Lower leg skin (tissue), 4 donors: ENCODE measurements at regions not wholly inside any gene's neighbourhood (a gene's known extent, or its start where the extent isn't known, plus 50 kb on each side); places are given as distances from the start of the nearest gene placed in this dataset.

ENCODE experiments used
- DNase-seq, 2 donors: peaks; one replicate each; pipeline ENCODE4 v3.0.0-alpha.2; 2019; ENCODE audit warnings: low spot score in 2 of 2
- H3K4me3 ChIP-seq: fragments of 200-600 bp; sonication (generic); 2 replicates; pipeline ENCODE4 v1.5.1; 2017; ENCODE audit warnings: mild to moderate bottlenecking, low read depth; ENCODE audit not compliant: poor library complexity, severe bottlenecking
- POLR2A ChIP-seq, 2 donors: fragments of 450-650 bp; IDR thresholded peaks; one replicate each; pipeline ENCODE4 v1.6.1; 2016 to 2017; ENCODE audit warnings: antibody characterized with exemption in 2 of 2, mild to moderate bottlenecking in 1 of 2, moderate library complexity in 1 of 2
- WGBS, 2 donors: methylation state at CpG; one replicate each; pipeline ENCODE4 v1.1.5; 2018; 5-methylcytosine and 5-hydroxymethylcytosine counted together
- intact Hi-C: fragments of 100-400 bp; cut with DNase I; formaldehyde crosslinking; loops from one replicate; pipeline ENCODE4 v1.15.0; 2023; ENCODE audit warnings: low total_unique reads
- TF ChIP-seq, protein P1 (sequence below), 3 donors: fragments of 450-650 bp; IDR thresholded peaks; one replicate each; pipeline ENCODE4 v1.5.1; 2016; ENCODE audit warnings: antibody characterized with exemption in 3 of 3, mild to moderate bottlenecking in 3 of 3, moderate library complexity in 2 of 3

DNA sequence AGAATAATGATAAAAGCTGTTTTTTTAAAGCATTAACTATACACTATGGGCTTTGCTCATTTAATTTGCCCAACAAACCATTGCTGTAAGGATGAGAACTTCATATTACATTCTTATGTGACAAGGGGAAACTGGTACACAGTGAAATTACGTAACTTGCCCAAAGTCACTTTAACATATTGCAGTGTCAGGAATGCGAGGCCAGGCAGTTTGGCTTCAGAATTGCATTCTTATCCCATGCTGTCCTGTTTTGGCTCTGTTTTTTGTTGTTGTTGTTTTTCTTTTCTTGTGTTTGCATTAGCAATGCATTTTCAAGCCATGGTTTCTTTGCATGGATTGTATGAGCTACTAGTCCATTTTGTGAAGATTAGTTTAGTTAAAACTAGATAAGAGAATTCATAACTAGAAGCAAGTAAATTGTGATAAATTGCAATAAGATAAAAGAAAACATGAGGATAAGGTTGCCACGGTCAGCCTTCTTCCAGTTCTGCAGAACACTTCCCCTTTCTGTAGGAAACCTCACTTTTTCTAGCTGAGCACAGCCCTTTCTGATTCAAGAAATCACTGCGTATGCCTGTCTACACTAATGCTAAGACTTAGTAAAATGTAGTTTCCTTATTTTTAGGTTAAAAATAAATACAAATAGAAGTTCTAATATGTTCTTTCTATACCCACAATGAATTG, 221.3 kb upstream of the KCNJ16 start:
- 53 to 60% methylated on average over 4 of the region's 4 CpGs for WGBS, 2 donors

DNA sequence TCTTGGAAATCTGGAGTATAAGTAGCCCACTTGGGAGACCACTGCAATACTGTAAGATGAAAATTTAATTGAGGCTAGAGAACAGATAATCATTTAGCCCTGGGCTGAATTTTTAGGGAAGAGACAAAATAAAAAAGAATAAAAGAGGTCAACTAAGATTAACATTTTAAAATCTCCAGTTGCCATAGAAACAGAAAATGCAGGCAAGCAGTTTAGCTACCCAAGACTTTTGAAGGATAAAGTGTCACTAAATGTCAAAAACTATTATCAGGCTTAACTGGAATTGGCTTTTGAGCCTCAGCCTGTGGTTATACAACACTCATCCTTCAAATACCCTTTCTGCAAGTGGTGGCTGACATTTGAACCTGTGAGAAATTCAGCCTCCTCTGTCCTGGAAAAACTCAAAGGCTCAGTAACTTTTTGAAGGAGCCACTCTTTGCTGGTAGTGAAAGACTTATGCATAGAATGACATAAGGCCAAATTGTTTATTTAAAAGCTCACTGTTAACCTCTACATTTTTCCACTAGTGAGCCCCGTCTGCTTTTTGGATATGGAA, 220.7 kb upstream of the KCNJ16 start:
- no peak for DNase-seq
- intact Hi-C loops: no loop called here
- WGBS, 2 donors: 69 to 76% methylated on average over 1 of the region's 1 CpG
- no peak overlapping the region for H3K4me3 ChIP-seq
- no peak for TF ChIP-seq POLR2A (IDR thresholded peaks at IDR 0.05)
- TF ChIP-seq, protein P1, sequence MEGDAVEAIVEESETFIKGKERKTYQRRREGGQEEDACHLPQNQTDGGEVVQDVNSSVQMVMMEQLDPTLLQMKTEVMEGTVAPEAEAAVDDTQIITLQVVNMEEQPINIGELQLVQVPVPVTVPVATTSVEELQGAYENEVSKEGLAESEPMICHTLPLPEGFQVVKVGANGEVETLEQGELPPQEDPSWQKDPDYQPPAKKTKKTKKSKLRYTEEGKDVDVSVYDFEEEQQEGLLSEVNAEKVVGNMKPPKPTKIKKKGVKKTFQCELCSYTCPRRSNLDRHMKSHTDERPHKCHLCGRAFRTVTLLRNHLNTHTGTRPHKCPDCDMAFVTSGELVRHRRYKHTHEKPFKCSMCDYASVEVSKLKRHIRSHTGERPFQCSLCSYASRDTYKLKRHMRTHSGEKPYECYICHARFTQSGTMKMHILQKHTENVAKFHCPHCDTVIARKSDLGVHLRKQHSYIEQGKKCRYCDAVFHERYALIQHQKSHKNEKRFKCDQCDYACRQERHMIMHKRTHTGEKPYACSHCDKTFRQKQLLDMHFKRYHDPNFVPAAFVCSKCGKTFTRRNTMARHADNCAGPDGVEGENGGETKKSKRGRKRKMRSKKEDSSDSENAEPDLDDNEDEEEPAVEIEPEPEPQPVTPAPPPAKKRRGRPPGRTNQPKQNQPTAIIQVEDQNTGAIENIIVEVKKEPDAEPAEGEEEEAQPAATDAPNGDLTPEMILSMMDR (IDR thresholded peaks at IDR 0.05): no peak

More for the DNA sequence above, 221.3 kb upstream of the KCNJ16 start:
- H3K4me3 ChIP-seq: no peak overlapping the region
- intact Hi-C loops: no loop called here
- no peak for DNase-seq
- TF ChIP-seq, protein P1 (IDR thresholded peaks at IDR 0.05): no peak
- TF ChIP-seq POLR2A (IDR thresholded peaks at IDR 0.05): no peak

DNA sequence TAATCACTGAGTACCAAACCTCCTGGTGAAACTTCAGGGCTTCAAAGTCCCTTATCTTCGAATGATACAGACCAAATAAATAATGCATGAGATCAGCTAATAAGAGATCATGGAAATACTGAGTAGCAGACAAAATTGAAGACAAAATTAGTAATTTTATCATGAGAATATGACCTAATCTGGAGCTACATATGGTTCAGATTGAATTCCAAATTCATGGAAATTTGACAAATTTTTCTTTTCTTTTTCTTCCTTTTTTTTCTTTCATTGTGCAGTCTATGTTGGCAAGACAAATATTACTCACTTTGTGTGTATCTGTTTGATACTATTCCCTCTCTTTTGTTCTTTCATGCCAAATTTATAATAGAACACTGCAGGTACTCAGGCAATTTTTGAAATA, 218.1 kb upstream of the KCNJ16 start:
- no peak for DNase-seq
- WGBS, 2 donors: 46 to 62% methylated on average over 1 of the region's 1 CpG
- intact Hi-C loops: no loop called here
- TF ChIP-seq, protein P1 (IDR thresholded peaks at IDR 0.05): no peak
- TF ChIP-seq POLR2A (IDR thresholded peaks at IDR 0.05): no peak
- no peak overlapping the region for H3K4me3 ChIP-seq

- no peak for DNase-seq
- TF ChIP-seq POLR2A (IDR thresholded peaks at IDR 0.05): no peak
- TF ChIP-seq, protein P1 (IDR thresholded peaks at IDR 0.05): no peak
- intact Hi-C loops: no loop called here
- H3K4me3 ChIP-seq: no peak overlapping the region
Measured at GRCh38 chr17:69857412-69857835, 217.6 kb upstream of the KCNJ16 start.

DNA sequence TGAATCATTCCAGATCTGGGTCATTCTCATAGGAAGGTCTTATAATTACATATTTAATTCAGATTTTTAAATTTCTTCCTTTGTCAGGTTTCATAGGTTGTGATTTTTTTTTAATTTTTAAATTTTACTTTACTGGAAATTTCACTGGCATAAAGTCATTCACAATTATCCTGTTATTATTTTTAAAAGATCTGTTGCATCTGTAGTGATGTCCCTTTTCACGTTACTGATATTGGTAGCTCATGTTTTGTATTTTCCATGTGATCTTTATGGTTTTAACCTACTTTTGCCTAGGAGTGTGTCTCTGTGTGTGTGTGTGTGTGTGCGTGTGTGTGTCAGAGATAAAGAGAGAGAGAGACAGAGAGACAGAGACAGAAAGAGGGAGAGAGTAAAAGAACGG, 216.6 kb upstream of the KCNJ16 start:
- no peak for TF ChIP-seq POLR2A (IDR thresholded peaks at IDR 0.05)
- H3K4me3 ChIP-seq: no peak overlapping the region
- DNase-seq: no peak
- intact Hi-C loops: no loop called here
- 64% methylated on average over 3 of the region's 3 CpGs for WGBS, 2 donors

DNA sequence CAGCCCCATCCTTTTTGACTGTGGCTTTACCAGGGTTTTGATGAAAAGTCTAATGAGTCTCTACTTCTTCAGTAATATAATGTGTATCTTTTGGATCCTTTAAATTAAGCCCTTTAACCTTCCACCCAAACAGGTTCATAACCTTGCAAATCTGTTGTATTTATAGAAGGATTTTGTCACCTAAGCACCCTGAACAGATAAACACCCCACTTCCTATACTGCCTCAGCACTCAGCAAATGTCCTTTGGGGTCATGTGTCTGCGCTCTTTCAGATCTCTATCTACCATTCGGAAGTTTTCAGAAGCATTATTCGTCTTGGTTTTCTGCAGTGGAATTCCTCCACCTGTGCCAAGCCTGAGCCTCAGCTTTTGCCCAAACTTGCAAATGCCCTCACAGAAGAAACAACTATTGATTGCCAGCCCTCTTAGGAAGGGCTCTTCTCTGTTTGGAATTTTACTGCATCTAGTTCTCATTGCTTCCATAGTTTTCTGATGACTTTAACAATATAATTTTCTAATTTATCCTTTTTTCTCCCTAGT, 214.8 kb upstream of the KCNJ16 start:
- intact Hi-C loops: no loop called here
- 45 to 59% methylated on average over 3 of the region's 3 CpGs for WGBS, 2 donors
- TF ChIP-seq, protein P1 (IDR thresholded peaks at IDR 0.05): no peak
- no peak for TF ChIP-seq POLR2A (IDR thresholded peaks at IDR 0.05)
- H3K4me3 ChIP-seq: no peak overlapping the region
- DNase-seq: no peak
